Neural progenitor cell (in vitro differentiated cells): ENCODE measurements at regions not wholly inside any gene's neighbourhood (a gene's known extent, or its start where the extent isn't known, plus 50 kb on each side); places are given as distances from the start of the nearest gene placed in this dataset.

Experiments used
- EZH2 ChIP-seq: fragments of 200-600 bp; sonication (generic); IDR thresholded peaks from 2 replicates; pipeline ENCODE4 v1.6.1; 2017; ENCODE audit warnings: antibody characterized with exemption, mild to moderate bottlenecking, moderate library complexity
- EZH2phosphoT487 ChIP-seq: fragments of 200-600 bp; sonication (generic); IDR thresholded peaks from 2 replicates; pipeline ENCODE4 v1.6.1; 2017; ENCODE audit warnings: antibody characterized with exemption
- TF ChIP-seq, protein P1 (sequence below): fragments of 200-600 bp; sonication (generic); IDR thresholded peaks from 2 replicates; pipeline ENCODE4 v1.5.1; 2017; ENCODE audit warnings: antibody characterized with exemption, mild to moderate bottlenecking

DNA sequence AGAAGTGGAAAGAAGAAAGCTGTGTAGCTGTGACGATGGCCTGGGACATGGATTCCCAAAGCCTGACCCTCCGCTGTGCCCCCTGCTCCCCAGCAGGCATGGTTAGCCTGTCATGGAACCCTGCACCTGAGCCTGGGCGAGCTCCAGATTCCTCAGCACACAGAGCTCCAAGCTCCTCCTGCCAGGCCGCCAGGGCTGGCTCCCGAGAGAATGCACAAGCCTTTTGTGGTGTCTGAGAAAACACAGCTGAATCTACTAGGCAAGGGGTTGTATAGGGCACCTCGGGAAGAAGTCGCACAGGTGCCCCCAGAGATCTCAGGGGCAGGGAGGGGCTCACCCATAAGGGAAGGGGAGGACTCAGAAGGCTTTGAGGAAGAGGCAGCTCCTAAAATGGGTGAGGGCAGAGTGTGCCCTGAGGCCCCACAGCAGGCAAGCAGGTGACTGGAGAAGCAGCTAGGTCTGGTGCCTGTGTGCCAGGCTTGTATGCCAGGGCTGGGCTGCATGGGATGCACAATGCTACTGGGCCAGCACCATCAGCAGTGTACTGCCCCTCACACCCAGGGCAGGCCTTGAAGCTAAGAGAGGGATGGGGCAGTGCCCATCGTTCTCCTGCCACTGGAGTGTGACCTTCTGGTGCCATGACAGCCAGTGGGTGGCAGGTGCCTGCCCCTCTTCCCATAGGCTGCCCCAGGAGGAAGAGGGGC is 64.3 kb upstream of the CD93 start:
- TF ChIP-seq, protein P1, sequence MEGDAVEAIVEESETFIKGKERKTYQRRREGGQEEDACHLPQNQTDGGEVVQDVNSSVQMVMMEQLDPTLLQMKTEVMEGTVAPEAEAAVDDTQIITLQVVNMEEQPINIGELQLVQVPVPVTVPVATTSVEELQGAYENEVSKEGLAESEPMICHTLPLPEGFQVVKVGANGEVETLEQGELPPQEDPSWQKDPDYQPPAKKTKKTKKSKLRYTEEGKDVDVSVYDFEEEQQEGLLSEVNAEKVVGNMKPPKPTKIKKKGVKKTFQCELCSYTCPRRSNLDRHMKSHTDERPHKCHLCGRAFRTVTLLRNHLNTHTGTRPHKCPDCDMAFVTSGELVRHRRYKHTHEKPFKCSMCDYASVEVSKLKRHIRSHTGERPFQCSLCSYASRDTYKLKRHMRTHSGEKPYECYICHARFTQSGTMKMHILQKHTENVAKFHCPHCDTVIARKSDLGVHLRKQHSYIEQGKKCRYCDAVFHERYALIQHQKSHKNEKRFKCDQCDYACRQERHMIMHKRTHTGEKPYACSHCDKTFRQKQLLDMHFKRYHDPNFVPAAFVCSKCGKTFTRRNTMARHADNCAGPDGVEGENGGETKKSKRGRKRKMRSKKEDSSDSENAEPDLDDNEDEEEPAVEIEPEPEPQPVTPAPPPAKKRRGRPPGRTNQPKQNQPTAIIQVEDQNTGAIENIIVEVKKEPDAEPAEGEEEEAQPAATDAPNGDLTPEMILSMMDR = no peak
- no peak for TF ChIP-seq EZH2
- no peak for TF ChIP-seq EZH2phosphoT487
